ENCODE measurements at regions not wholly inside any gene's neighbourhood (a gene's known extent, or its start where the extent isn't known, plus 50 kb on each side); places are given as distances from the start of the nearest gene placed in this dataset.

DNA sequence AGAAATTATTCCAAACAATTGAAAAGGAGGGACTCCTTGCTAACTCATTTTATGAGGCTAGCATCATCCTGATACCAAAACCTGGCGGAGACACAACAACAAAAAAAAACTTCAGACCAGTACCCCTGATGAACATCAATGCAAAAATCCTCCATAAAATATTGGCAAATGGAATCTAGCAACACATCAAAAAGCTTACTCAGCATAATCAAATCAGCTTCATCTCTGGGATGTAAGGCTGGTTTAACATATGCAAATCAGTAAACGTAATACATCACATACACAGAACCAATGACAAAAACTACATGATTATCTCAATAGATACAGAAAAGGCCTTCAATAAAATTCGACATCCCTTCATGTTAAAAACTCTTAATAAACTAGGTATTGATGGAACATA, 440.1 kb downstream of the NUF2 start:
- no peak for DNase-seq

DNA sequence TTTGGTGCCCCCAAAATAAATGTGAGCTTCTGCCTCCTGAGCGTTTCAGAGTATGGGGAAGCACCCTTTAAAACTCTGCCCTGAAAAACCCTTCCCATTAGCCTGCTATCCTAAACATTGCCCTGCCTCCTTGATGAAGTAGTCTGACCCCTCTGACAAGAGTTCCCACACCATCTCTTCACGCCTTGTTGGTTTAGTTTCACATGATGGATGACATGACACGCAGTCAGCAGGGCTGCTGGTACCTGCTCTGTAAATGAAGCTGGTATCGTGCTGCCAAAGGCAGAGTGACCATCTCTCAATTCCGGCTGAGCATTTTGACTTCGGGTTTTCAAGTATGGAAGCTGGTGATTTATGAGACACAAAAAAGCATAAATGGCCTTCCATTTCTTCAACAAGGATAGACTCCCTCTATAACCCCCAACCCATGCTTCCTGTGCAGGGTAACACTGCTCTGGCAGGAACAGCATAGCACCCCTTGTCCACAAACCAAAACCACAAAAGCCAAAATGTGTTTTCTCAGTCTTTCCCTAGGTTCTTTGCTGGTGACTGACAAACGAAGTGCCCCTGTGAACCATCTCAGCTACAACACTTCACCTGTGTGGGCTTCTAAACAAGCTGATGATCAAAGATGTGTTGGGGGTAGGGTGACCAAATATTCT, 444.6 kb downstream of the NUF2 start:
- no peak for DNase-seq

DNA sequence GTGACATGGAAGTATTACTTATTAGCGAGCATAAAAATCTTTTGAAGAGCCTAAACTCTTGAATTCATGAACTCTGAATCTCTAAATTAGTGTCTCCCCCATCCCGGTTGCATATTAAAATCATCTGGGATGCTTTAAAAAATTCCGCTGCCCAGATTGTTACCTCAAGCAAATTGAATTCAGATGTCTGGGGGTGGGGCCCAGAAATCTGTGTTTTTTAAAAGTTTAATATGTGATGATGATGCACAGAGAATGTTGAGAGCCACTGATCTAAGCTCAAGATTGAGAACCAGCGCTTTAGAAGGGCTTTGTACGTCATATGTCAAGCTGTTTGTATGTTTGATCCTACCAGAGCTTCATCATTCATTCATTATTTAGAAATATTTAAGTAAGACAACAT, 446.8 kb downstream of the NUF2 start:
- DNase-seq = no peak

DNA sequence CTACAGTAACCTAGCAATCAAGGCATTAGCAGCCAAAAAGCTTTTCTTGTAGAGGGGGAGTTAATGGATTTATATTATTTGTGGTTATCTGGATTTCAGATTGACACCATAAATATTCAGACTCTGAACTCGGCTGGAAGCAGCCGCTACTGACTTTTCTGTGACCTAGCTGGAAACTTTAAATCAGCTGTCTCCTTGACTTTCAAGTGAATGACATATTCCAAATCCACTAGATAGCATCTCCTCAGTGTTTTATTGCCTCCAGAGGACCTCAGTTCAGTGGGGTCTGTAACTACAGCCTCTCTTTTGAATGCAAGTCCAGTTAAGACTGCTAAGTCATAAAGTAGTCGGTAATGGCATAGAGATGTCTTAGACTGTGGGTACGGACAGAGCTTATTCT, 448.5 kb downstream of the NUF2 start:
- no peak for DNase-seq

DNA sequence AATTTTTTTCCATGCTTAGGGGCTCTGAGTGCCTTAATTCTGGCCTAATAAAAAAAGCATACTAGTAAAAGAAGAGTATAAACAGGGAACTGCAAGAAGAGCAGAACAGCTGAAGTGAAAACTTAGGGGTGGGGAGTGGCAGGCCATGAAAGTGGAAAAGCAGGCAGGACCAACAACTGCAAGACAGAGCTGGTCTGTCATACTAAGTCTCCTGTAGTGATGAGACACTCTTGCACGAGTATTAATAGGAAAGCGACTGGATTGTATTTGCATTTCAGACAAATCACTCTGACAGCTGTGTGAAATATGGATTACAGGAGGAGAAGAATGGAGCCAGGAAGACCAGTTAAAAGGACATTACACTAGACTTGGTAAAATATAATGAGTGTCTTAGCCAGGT, 449.9 kb downstream of the NUF2 start:
- no peak for DNase-seq

DNA sequence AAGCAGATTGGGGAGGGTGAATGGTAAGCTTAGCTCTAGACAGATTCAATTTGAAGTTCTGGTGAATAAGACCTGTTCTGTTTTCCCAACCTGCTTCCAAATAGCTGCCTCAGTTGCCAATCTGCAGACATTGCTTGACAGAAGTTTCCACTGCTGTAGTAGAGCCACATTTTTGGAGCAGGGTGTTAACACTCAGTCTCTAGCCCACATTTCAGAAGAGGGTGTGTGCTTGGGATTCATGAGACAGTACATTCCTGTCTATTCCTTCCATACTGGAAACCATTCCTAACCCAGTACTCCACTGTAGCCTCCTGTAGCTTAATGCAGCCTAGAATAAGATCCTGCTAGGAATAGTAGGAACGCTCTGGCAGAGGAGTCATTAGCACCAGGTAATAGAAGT, 450.5 kb downstream of the NUF2 start:
- no peak for DNase-seq

DNA sequence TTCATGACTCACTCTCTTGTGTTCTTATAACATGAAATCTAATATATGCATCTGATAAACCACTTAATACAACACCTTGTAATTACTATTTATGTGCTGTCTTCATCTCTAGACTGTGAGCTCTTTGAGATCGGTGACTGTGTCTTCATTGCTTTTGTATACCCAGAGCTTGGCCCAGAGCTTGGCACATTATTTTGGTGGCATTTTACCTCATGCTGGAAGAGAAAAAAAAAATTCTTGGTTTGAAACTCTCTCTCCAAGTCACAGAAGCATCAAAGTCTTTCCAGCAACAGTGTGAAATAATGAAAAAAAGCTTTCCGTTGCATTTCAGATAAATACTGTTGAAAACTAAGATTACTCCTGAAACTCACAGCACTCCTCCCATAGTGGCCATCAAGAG, 451.6 kb downstream of the NUF2 start:
- DNase-seq = no peak

DNA sequence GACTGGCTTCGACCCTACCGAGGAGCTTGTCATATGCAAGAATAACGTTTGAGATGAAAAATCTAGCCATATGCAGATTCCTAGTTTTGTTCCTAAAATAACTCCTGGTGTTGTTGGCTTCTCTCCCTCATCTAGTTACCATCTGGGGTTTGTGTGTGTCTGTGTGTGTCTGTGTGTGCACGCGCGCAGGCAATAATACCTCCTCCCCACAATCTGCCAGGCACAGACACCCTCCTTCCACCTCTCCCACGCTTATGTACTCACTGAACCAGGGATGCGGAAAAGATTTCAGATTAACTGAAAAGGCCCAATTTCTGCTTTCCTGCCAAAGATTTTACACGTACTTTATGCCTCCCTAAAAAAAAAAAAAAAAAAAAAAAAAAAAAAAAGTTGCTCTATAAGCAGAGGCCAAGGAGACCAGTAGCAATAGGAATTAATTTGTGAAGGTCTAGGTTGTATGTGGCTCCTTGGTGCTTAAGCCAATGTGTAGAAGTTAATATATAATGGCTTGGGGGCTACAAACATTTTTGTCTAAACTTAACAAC, 452.7 kb downstream of the NUF2 start:
- no peak for DNase-seq

DNA sequence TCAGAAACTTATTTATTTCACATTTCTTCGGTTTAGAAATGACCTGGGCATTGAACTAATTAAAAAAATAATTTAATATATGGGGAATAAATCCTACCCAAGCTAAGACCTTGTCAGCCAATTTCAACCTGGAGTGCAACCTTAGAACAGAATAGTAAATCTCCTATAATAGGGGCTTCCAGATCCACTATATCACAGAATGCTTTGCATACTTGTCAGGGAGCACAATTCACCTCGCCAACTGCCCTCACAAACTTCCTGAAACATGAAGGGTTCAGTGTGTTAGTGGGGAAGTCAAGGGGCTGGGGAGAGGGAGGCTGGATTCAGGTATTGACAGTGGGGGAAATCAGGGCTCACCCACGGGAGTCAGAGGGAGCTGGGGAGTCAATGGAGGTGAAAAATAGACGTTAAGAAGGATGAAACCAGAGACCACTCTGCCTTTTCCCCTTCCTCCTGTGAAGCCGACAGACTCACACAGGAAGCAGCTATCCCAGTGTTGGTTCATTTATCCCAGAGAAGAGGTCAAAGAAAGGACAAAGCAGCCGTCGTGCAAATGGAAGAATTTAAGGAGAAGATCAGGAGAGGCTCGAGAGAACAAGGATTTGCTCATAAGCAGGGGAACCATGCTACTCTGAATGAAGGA, 453.3 kb downstream of the NUF2 start:
- DNase-seq = no peak

DNA sequence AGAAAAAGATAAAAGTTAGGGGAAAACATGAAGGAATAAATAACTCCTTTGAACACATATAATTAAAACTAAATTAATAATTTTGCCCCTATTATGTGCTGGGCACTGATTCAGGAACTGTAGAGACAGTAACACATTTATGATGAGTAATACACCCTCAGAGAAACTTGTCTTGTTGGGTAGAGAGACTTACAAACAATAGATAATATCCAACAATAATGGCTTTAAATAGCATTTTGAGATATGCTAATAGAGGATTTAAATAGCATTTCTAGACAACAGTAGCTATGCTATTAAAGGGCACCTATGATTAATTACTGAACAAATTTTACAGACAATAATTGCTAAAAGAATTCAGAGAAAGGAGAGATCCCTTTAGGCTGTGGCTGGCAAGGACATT, 455.5 kb downstream of the NUF2 start:
- no peak for DNase-seq

DNA sequence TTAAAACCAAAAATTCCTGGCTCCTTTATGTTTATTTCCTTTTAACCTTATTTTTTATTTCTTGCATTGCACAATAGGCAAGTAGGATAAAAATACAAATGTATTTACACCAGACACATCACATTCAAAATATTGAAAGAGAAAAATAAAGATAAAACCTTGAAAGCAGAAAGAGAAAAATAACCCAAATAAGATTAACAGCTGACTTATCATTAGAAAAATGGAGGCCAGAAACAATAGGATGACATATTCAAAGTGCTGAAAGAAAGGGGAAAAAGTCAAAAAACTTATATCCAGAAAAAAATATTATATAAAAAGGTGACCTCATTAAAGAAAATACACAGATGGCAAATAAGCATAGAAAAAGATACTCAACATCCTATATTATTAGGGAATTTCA, 459.4 kb downstream of the NUF2 start:
- no peak for DNase-seq

DNA sequence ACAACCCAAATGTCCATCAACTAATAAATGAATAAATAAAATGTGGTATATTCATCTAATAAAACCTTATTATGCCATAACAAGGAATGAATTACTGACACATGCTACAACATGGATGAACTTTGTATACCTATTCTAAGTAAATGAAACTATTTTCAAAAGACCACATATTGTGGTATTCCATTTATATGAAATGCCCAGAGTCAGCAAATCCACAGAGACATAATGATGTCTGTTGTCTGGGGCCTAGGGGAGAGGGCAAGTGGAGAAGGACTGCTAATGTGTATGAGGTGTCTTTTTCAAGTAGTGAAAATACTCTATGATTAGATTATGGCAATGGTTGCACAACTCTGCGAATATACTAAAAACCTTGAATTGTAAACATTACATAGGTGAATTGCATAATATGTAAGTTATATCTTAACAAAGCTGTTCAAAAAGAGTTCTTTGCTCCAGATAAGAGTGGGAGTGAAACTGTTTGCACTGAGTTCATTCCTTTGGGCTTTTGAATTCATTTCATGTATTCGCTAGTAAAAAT, 464.2 kb downstream of the NUF2 start:
- DNase-seq = no peak

DNA sequence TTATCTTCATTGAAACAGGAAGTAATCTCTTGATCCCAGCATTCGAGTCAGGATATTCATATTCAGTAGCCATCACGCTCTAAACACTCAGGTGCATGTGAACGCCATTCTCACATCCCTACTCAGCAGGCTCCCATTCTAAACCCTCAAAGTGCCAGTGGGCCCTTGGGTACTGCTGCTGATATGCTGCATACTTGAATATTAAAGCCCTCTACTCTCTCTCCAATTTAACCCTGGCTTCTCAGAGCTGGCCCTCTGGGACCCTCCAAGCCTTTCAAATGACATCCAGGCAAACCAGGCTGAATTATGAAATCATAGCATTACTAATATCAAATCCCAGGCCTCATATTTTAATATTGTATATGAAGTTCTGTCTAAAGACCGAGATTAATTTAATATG, 468.2 kb downstream of the NUF2 start:
- DNase-seq = no peak

DNA sequence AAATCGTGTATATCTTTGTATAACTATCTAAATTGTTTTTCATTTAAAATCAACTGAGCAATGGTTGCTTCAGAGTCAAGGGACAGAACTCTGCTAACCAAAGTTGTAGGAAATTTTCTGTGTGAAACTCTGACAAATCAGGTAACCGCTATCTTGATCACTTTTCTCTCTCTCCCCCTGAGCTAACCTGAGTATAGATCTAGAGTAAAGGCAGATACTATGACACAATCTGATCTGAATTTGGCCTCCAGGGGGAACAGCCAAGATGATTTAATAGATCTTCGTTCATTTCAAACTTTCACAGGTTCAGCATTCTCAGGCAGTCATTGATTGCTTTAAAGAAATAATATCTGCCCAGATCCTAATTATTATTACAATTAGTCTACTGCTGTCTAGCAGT, 472.8 kb downstream of the NUF2 start:
- DNase-seq = no peak

DNA sequence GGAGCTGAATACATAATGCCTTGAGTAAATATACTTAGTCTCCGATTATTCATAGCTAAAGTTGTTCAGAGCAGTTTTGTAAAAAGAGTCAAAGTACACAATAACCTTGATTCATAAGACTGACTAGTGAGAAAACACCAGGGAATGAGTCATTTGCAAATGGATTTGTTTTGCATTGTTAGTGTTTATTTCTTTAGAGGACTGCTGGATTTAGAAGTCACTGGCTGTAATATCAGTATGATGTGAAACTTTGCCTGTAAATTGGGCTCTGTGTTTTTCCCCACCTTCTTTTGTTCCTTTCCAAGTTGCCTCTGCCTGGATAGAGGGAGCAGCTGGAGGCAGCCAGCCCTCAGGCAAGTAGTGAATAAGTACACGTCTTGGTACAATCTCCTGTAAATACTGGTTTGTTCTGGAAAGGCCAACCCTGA, 474.7 kb downstream of the NUF2 start:
- peak; percentile 43 for DNase-seq

DNA sequence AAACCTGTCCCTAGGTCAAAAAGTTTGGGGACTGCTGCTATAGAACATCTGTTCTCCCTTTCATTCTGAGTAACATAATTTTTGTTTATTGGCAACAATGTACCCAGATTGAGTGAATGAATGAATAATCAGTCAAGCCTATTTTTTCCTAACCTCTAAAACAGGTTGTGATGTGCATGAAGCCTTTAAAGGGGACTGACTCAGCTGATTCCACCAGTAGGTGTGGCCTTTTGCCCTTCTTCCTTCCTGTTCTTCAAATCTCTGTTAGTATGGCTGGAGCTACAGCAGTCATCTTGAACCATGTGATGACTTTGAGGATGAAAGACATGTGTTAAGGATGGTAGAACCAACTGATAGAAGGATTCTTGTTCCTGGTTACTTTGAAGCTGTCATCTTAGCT, 476.1 kb downstream of the NUF2 start:
- no peak for DNase-seq

DNA sequence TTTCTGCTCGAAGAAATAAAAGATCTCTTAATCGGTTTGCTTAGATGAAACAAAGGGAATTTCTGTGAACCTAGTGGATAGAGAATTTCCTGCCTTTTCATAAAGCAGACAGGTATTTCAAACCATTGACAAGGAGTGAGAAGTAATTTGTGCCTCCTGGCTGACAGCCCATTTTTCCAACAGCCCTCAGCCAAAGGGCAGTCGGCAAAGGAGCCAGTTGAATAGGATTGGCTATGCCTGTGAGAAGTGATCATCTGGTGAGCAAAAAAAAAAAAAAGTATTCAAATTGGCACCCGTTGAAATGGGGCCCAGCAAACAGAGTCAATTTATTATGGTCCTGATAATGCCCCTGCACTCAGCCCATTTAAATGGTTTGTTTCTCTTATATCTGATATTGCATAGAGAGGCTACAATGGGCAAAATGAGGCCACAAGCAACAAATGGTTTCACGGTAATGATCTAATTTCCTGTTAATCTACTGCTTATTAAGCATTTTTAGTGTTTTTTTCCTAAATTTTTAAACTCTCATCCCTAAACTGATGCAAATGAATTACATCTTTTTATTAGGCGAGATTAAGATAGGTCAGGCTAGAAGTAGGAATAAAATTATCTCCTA, 477.5 kb downstream of the NUF2 start:
- DNase-seq = peak; percentile 52

DNA sequence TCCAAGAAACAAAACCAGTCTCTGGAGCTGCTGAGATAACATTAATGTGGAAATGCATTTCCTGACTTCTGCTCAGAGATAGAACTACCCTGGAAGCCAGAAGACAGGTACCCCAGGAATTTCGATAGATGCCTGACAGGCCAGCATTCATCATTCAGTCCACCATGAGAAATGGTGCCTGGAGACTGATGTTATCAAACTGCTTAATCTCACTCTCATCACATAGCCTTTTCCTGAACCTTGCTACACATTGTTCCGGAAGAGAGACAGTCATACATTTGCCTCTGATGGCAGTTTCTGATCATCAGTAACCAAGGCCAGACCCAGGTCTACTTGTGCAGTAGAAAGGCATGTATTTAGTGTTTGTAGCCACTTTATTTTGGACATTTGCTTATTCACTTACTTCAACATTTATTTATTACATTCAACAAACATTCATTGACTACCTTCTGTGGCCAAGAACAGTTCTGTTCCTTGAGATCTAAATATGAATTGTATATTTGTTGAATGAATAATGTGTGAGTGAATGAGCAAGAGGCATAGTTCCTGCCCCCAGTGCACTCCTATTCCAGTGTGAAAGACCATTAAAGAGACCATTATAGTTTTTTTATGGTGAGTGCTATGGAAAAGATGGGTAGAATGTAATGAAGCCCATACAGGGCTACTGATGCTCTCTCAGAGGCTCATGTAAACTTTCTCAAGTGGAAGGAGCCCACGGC, 485.7 kb downstream of the NUF2 start:
- DNase-seq = no peak

DNA sequence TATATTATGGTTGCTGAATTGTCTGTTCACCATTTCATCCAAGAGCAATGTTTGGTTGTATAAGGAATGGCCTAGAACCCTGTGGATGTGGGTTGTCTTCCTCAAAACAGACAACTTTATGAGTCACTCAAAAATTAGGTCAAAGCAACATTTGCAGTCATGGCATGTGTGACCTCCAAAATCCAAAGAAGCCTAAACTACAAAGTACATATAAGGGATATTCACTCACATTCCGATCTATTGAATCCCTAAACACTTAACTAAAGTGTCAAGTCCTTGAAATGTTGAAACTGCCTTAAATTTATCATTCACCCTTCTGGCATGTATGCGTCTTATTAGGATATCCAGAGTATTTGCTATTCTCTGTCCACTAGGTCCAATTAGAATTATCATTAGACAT, 491.5 kb downstream of the NUF2 start:
- no peak for DNase-seq

DNA sequence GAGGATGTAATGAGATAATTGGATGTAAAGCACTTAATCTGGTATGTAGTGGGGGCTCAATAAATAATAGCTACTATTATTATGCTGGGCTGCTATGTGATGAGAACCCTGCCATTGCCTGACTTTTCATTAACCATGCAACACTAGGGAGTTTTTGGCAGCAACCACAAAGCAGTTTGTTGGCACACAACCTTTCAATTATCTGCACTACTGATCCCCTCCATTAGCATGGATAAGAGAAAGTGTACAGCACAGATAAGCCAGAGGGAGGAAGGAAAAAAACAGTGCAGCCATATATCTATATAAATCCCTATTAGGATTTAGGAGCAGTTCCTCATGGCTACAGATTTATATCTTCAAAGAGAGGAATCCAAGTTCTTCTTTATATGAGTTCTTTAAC, 498.5 kb downstream of the NUF2 start:
- DNase-seq = peak; percentile 27

DNA sequence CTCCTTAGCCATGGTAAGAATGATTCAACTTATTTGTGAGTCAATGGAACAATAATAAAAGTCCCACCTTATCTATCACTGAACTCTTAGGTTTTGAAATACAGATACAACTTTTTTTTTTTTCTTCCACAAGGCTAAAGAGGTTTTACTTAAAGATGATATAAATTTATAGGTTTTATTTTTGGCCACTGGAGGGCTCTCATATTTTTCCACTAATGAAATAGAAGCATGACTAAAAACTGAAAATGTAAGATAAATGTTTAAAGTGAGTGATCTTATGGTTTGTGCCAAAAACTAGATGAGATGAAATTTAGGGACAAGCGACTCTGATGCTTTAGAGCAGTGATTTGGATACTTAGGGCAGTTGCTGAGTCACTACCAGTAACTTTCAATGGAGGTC, 499.0 kb downstream of the NUF2 start:
- DNase-seq = no peak

DNA sequence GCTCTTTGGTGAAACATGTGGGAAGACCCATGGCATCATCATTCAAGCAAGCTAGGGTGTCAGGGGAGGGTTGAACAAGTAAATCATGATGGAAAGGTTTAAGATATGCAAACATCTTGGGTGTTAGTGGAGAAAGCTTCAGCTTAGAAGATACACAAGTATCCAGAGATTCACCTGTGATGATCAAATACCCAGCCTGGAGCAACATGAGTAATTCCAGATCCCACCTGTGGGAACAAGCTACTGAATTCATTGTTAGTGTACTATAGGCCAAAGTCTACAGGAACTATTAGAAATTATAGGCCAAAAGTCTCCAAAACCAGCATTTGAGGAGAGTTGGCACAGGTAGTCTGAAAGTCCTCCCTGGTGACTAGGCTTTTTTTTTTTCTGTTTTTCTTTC, 499.9 kb downstream of the NUF2 start:
- DNase-seq = no peak

DNA sequence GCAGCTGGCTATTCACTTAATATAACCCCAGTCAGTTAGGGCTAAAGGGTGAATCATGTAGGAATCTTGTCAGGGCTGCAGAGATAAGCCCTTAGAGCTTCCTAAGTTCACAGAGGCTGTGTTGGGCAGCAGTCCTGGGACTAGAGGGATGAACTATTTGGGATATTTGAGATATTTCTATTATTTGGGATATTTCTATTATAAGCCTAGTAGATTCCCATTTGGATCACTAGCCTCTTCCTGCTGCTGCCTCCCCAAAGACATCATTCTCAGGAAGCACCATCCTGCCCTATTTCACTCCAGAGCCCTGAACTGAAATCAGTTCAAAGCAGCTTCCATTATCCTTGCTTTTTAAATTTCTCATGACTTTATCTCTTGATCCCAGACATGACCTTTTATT, 501.3 kb downstream of the NUF2 start:
- DNase-seq = no peak

DNA sequence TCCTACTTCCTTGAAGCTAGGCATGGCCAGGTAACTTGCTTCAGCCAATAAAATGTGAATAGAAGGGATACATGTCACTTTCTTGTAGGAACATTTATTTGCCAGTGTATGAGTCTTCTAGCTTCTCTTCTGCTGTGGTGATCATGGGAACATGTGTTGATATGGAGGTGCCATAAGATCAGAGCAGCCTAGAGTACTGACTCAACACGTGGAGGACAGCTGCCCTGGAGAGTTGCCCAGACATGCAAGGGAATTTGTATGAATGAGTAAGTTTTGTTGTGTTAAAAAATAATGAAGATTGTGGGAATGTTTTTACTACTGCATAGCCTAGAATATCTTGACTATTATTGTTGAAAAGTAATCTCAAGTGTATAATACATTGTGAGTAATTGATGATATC, 502.3 kb downstream of the NUF2 start:
- no peak for DNase-seq

Data from NCI-H1105 treated with DMSO at 0.1 percent for 48 hours (cell line).